ENCODE measurements at regions not wholly inside any gene's neighbourhood (a gene's known extent, or its start where the extent isn't known, plus 50 kb on each side); places are given as distances from the start of the nearest gene placed in this dataset.

GRCh38 chr1:114299331-114299975 lies 145.8 kb upstream of the SYT6 start:
- no TSS peak for BruUV-seq (replicated peaks)
- peak; percentile 89 for DNase-seq (ENCODE audit: low spot score)
- Histone ChIP-seq H3K4me1 (ENCODE audit: insufficient read depth, low read length, poor library complexity, severe bottlenecking) (peaks cover 45% of the 10 kb centered on the region), H3K9me3 (ENCODE audit: low read depth, low read length, poor library complexity, severe bottlenecking) (no peaks in the 10 kb centered on the region), H3K4me3 (ENCODE audit: low read depth, low read length, poor library complexity, severe bottlenecking) (no peak overlapping the region), H3K27me3 (replicated peaks; ENCODE audit: insufficient read depth, low read depth, low read length, poor library complexity) (no peaks in the 10 kb centered on the region), H3K27ac (ENCODE audit: low read depth, low read length, poor library complexity, severe bottlenecking) (peak overlapping the region; percentile 83), H3K36me3 (ENCODE audit: insufficient read depth, low read length, poor library complexity, severe bottlenecking) (no peaks in the 10 kb centered on the region)
- CTCF ChIA-PET, result interaction anchor here (1.3 kb wide), 1 partner anchor 320 kb away, joined by 12 read pairs; the partner anchor contains the start of gene OLFML3
- intact Hi-C loops (cut with micrococcal nuclease; ENCODE audit: unreplicated experiment), result loop anchor here (5.0 kb wide), 1 partner anchor 322 kb away; the partner anchor contains the start of gene OLFML3
- TF ChIP-seq CTCF (conservative IDR thresholded peaks at IDR 0.05; ENCODE audit: low read depth, low read length) (peak; percentile 65), EZH2 (IDR thresholded peaks at IDR 0.05; ENCODE audit: borderline replicate concordance, low read depth, low read length, poor library complexity, severe bottlenecking) (no peak)
- POLR2A ChIA-PET (ENCODE audit: low non-redundant PET), result no interaction called here

- no peak overlapping the region for H3K27ac ChIP-seq (ENCODE audit: low read depth, low read length, poor library complexity, severe bottlenecking)
- TF ChIP-seq EZH2 (IDR thresholded peaks at IDR 0.05; ENCODE audit: borderline replicate concordance, low read depth, low read length, poor library complexity, severe bottlenecking), result no peak
- TF ChIP-seq CTCF (conservative IDR thresholded peaks at IDR 0.05; ENCODE audit: low read depth, low read length), result no peak
- ChIA-PET POLR2A (ENCODE audit: low non-redundant PET) (no interaction called here), CTCF (no interaction called here)
- no peaks in the 10 kb centered on the region for H3K9me3 ChIP-seq (ENCODE audit: low read depth, low read length, poor library complexity, severe bottlenecking)
- H3K27me3 ChIP-seq (replicated peaks; ENCODE audit: insufficient read depth, low read depth, low read length, poor library complexity), result no peaks in the 10 kb centered on the region
- no peak overlapping the region for H3K4me3 ChIP-seq (ENCODE audit: low read depth, low read length, poor library complexity, severe bottlenecking)
- no TSS peak for BruUV-seq (replicated peaks)
- H3K36me3 ChIP-seq (ENCODE audit: insufficient read depth, low read length, poor library complexity, severe bottlenecking), result no peaks in the 10 kb centered on the region
- no peak for DNase-seq (ENCODE audit: low spot score)
- H3K4me1 ChIP-seq (ENCODE audit: insufficient read depth, low read length, poor library complexity, severe bottlenecking), result peaks cover 45% of the 10 kb centered on the region
- intact Hi-C loops (cut with micrococcal nuclease; ENCODE audit: unreplicated experiment), result loop anchor here (5.0 kb wide), 1 partner anchor 321 kb away; the partner anchor contains the start of gene OLFML3
Observed at GRCh38 chr1:114298008-114298407, 144.3 kb upstream of the SYT6 start.

GRCh38 chr1:114296413-114296812 lies 142.7 kb upstream of the SYT6 start:
- Histone ChIP-seq H3K4me3 (ENCODE audit: low read depth, low read length, poor library complexity, severe bottlenecking) (no peak overlapping the region), H3K4me1 (ENCODE audit: insufficient read depth, low read length, poor library complexity, severe bottlenecking) (peaks cover 45% of the 10 kb centered on the region), H3K27ac (ENCODE audit: low read depth, low read length, poor library complexity, severe bottlenecking) (no peak overlapping the region), H3K27me3 (replicated peaks; ENCODE audit: insufficient read depth, low read depth, low read length, poor library complexity) (no peaks in the 10 kb centered on the region), H3K9me3 (ENCODE audit: low read depth, low read length, poor library complexity, severe bottlenecking) (no peaks in the 10 kb centered on the region), H3K36me3 (ENCODE audit: insufficient read depth, low read length, poor library complexity, severe bottlenecking) (no peaks in the 10 kb centered on the region)
- no peak for TF ChIP-seq CTCF (conservative IDR thresholded peaks at IDR 0.05; ENCODE audit: low read depth, low read length)
- no peak for TF ChIP-seq EZH2 (IDR thresholded peaks at IDR 0.05; ENCODE audit: borderline replicate concordance, low read depth, low read length, poor library complexity, severe bottlenecking)
- no TSS peak for BruUV-seq (replicated peaks)
- POLR2A ChIA-PET (ENCODE audit: low non-redundant PET), result no interaction called here
- intact Hi-C loops (cut with micrococcal nuclease; ENCODE audit: unreplicated experiment), result loop anchor here (5.0 kb wide), 1 partner anchor 319 kb away; the partner anchor contains the start of gene OLFML3
- CTCF ChIA-PET, result no interaction called here
- no peak for DNase-seq (ENCODE audit: low spot score)
